ENCODE measurements at regions not wholly inside any gene's neighbourhood (a gene's known extent, or its start where the extent isn't known, plus 50 kb on each side); places are given as distances from the start of the nearest gene placed in this dataset.
A peak's percentile ranks its signal among the peaks of the same experiment; 100 is the strongest.
"Not testable (repeated sequence)": the region's sequence is repeated elsewhere in the genome, so short reads cannot be mapped to it uniquely, and the experiment has no call there.

- Histone ChIP-seq H3K4me1 (ENCODE audit: control insufficient read depth in 1 of 2, extremely low read depth in 1 of 2, insufficient read depth in 2 of 2, low read length in 2 of 2) (peaks cover 35 to 38% of the 10 kb centered on the region in 2 experiments), H3K4me3 (ENCODE audit: control insufficient read depth in 1 of 2, extremely low read depth in 1 of 2, low read length in 1 of 2) (peak overlapping the region in 1 of 2 donors; percentile 62)
- H3K4me1 Mint-ChIP-seq = peaks cover 44 to 53% (median 47%) of the 10 kb centered on the region in 3 donors
Measured at GRCh38 chr6:27809067-27809938, 102.9 kb downstream of the OR2B2 start.

GRCh38 chr6:27808242-27809066, 103.7 kb downstream of the OR2B2 start:
- Mint-ChIP-seq H3K4me3 (peak overlapping the region; percentile 93 to 94 (median 94)), H3K4me1 (peaks cover 42 to 47% (median 44%) of the 10 kb centered on the region in 3 donors), H3K27ac (peak overlapping the region; percentile 97 to 98)
- not testable (repeated sequence) for H3K27me3 ChIP-seq (replicated peaks in 1 of 2; ENCODE audit: control insufficient read depth in 2 of 2, extremely low read depth in 1 of 2, insufficient read depth in 2 of 2, low read length in 1 of 2); H3K36me3 Mint-ChIP-seq; H3K9me3 Mint-ChIP-seq; H3K27me3 Mint-ChIP-seq; H3K9me3 ChIP-seq; H3K36me3 ChIP-seq (ENCODE audit: control insufficient read depth in 2 of 2, extremely low read depth in 1 of 2, insufficient read depth in 1 of 2, low read length in 1 of 2)
- WGBS (ENCODE audit: insufficient coverage) = 0% methylated on average over 5 of the region's 43 CpGs
- peak overlapping the region; percentile 81 for H3K27ac ChIP-seq (ENCODE audit: low read length)
- CTCF ChIA-PET = interaction anchor here in 1 of 2 donors (0.8 to 7.3 kb wide), 13 partner anchors 12 to 87 kb away, joined by 4 to 81 read pairs (median 16); a partner anchor contains a TSS
- POLR2A ChIA-PET = interaction anchor here (0.6 to 7.2 kb wide), 29 partner anchors 10 to 1704 kb away, joined by 3 to 223 read pairs (median 13); a partner anchor contains a TSS
- peak overlapping the region; percentile 63 to 64 for H3K4me3 ChIP-seq (ENCODE audit: control insufficient read depth in 1 of 2, extremely low read depth in 1 of 2, low read length in 1 of 2)
- ATAC-seq (replicated peaks in 1 of 4) (peak; percentile 40 to 49 (median 43)), DNase-seq (peak in 1 of 35 experiments; percentile 36)
- peaks cover 27 to 35% of the 10 kb centered on the region in 2 experiments for H3K4me1 ChIP-seq (ENCODE audit: control insufficient read depth in 1 of 2, extremely low read depth in 1 of 2, insufficient read depth in 2 of 2, low read length in 2 of 2)

More at GRCh38 chr6:27809067-27809938, 102.9 kb downstream of the OR2B2 start:
- Histone ChIP-seq H3K9me3 (no peaks in the 10 kb centered on the region), H3K27ac (ENCODE audit: low read length) (peak overlapping the region; percentile 81), H3K27me3 (replicated peaks in 1 of 2; ENCODE audit: control insufficient read depth in 2 of 2, extremely low read depth in 1 of 2, insufficient read depth in 2 of 2, low read length in 1 of 2) (no peaks in the 10 kb centered on the region), H3K36me3 (ENCODE audit: control insufficient read depth in 2 of 2, extremely low read depth in 1 of 2, insufficient read depth in 1 of 2, low read length in 1 of 2) (no peaks in the 10 kb centered on the region)
- 0% methylated on average over 1 of the region's 7 CpGs for WGBS (ENCODE audit: insufficient coverage)
- POLR2A ChIA-PET = interaction anchor here (0.6 to 7.2 kb wide), 41 partner anchors 12 to 1784 kb away, joined by 3 to 223 read pairs (median 6); a partner anchor contains a TSS
- DNase-seq (no peak), ATAC-seq (replicated peaks in 1 of 4) (no peak)
- no peaks in the 10 kb centered on the region for H3K9me3 Mint-ChIP-seq
- CTCF ChIA-PET = interaction anchor here in 1 of 2 donors (0.8 to 7.3 kb wide), 18 partner anchors 11 to 1817 kb away, joined by 3 to 81 read pairs (median 4); a partner anchor contains a TSS
- H3K27ac Mint-ChIP-seq = peak overlapping the region; percentile 97 to 98
- H3K4me3 Mint-ChIP-seq = peak overlapping the region; percentile 93 to 94 (median 94)
- H3K36me3 Mint-ChIP-seq = no peaks in the 10 kb centered on the region
- H3K27me3 Mint-ChIP-seq = no peaks in the 10 kb centered on the region

- H3K4me3 ChIP-seq (ENCODE audit: control insufficient read depth in 1 of 2, extremely low read depth in 1 of 2, low read length in 1 of 2) = peak overlapping the region; percentile 63 to 64
- H3K4me3 Mint-ChIP-seq = peak overlapping the region; percentile 93 to 94 (median 94)
- peak; percentile 76 to 80 (median 80) for ATAC-seq (replicated peaks in 1 of 4)
- peaks cover 27 to 35% of the 10 kb centered on the region in 2 experiments for H3K4me1 ChIP-seq (ENCODE audit: control insufficient read depth in 1 of 2, extremely low read depth in 1 of 2, insufficient read depth in 2 of 2, low read length in 2 of 2)
- DNase-seq = peak; percentile 33 to 89 (median 68)
- H3K9me3 Mint-ChIP-seq; H3K27me3 ChIP-seq (replicated peaks in 1 of 2; ENCODE audit: control insufficient read depth in 2 of 2, extremely low read depth in 1 of 2, insufficient read depth in 2 of 2, low read length in 1 of 2); H3K36me3 ChIP-seq (ENCODE audit: control insufficient read depth in 2 of 2, extremely low read depth in 1 of 2, insufficient read depth in 1 of 2, low read length in 1 of 2); H3K9me3 ChIP-seq; H3K36me3 Mint-ChIP-seq; H3K27me3 Mint-ChIP-seq: not testable (repeated sequence)
- H3K27ac Mint-ChIP-seq = peak overlapping the region; percentile 97 to 98
- under 1% methylated on average over 32 of the region's 43 CpGs for WGBS (ENCODE audit: insufficient coverage)
- ChIA-PET POLR2A (interaction anchor here (0.6 to 7.2 kb wide), 27 partner anchors 12 to 1703 kb away, joined by 3 to 223 read pairs (median 6); a partner anchor contains a TSS), CTCF (interaction anchor here (0.5 to 7.3 kb wide), 18 partner anchors 9 to 1610 kb away, joined by 3 to 81 read pairs (median 6); a partner anchor contains a TSS)
- H3K27ac ChIP-seq (ENCODE audit: low read length) = peak overlapping the region; percentile 89
- H3K4me1 Mint-ChIP-seq = peaks cover 40 to 44% (median 44%) of the 10 kb centered on the region in 3 donors
Measured at GRCh38 chr6:27807441-27808241, 104.6 kb downstream of the OR2B2 start.

DNA sequence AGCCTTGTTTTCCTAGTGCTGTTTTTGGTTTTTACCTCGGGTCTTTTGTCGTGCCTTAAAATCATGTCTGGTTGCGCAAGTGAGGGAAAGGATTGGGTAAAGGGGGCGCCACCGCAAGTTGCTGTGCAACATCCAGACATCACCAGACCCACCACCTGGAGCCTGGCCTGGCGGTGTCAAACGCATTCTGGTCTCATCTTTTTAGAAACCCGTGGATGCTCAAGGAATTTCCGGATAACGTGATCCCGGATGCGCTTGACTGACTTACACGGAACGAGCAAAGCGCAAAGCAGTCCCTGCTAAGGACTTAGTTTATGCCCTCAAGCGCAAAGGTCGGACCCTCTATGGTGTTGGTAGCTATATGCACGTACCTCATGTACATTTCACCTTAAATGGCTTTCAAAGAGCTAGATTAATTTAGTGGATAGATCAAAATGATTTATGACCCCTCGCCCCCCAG, 105.2 kb downstream of the OR2B2 start:
- WGBS (ENCODE audit: insufficient coverage) = 2% methylated on average over 8 of the region's 19 CpGs
- H3K36me3 Mint-ChIP-seq = no peaks in the 10 kb centered on the region
- peaks cover 0 to 2% of the 10 kb centered on the region in 2 experiments for H3K27me3 ChIP-seq (replicated peaks in 1 of 2; ENCODE audit: control insufficient read depth in 2 of 2, extremely low read depth in 1 of 2, insufficient read depth in 2 of 2, low read length in 1 of 2)
- peak overlapping the region; percentile 89 for H3K27ac ChIP-seq (ENCODE audit: low read length)
- ATAC-seq (replicated peaks in 1 of 4) (no peak), DNase-seq (peak in 5 of 35 experiments; percentile 10 to 60 (median 17))
- H3K4me1 Mint-ChIP-seq = peaks cover 40 to 44% (median 44%) of the 10 kb centered on the region in 3 donors
- ChIA-PET CTCF (interaction anchor here (0.5 to 7.3 kb wide), 14 partner anchors 9 to 675 kb away, joined by 3 to 81 read pairs (median 6); a partner anchor contains a TSS), POLR2A (interaction anchor here (0.5 to 7.2 kb wide), 22 partner anchors 11 to 1702 kb away, joined by 3 to 223 read pairs (median 6); a partner anchor contains a TSS)
- peak overlapping the region; percentile 93 to 94 (median 94) for H3K4me3 Mint-ChIP-seq
- H3K4me1 ChIP-seq (ENCODE audit: control insufficient read depth in 1 of 2, extremely low read depth in 1 of 2, insufficient read depth in 2 of 2, low read length in 2 of 2) = peaks cover 27 to 35% of the 10 kb centered on the region in 2 experiments
- H3K36me3 ChIP-seq (ENCODE audit: control insufficient read depth in 2 of 2, extremely low read depth in 1 of 2, insufficient read depth in 1 of 2, low read length in 1 of 2) = no peaks in the 10 kb centered on the region
- peak overlapping the region; percentile 97 to 98 for H3K27ac Mint-ChIP-seq
- peak overlapping the region; percentile 63 to 64 for H3K4me3 ChIP-seq (ENCODE audit: control insufficient read depth in 1 of 2, extremely low read depth in 1 of 2, low read length in 1 of 2)
- H3K9me3 ChIP-seq = no peaks in the 10 kb centered on the region
- no peaks in the 10 kb centered on the region for H3K27me3 Mint-ChIP-seq
- no peaks in the 10 kb centered on the region for H3K9me3 Mint-ChIP-seq

GRCh38 chr6:27805347-27805746, 106.8 kb downstream of the OR2B2 start:
- ATAC-seq (replicated peaks in 1 of 4) (no peak), DNase-seq (no peak)
- H3K27me3 Mint-ChIP-seq = no peaks in the 10 kb centered on the region
- H3K4me3 ChIP-seq (ENCODE audit: control insufficient read depth in 1 of 2, extremely low read depth in 1 of 2, low read length in 1 of 2) = no peak overlapping the region
- 100% methylated on average over 1 of the region's 2 CpGs for WGBS (ENCODE audit: insufficient coverage)
- peaks cover 18 to 21% of the 10 kb centered on the region in 2 experiments for H3K4me1 ChIP-seq (ENCODE audit: control insufficient read depth in 1 of 2, extremely low read depth in 1 of 2, insufficient read depth in 2 of 2, low read length in 2 of 2)
- ChIA-PET CTCF (interaction anchor here in 1 of 2 donors (0.7 kb wide), 1 partner anchor 29 kb away, joined by 3 read pairs; no protein-coding TSS in a partner anchor), POLR2A (interaction anchor here in 1 of 2 donors (7.2 kb wide), 1 partner anchor 32 kb away, joined by 192 read pairs; a partner anchor contains a TSS)
- H3K9me3 ChIP-seq = no peaks in the 10 kb centered on the region
- no peak overlapping the region for H3K27ac Mint-ChIP-seq
- H3K4me1 Mint-ChIP-seq = peaks cover 27 to 31% (median 30%) of the 10 kb centered on the region in 3 donors
- no peaks in the 10 kb centered on the region for H3K9me3 Mint-ChIP-seq
- no peak overlapping the region for H3K27ac ChIP-seq (ENCODE audit: low read length)
- H3K36me3 Mint-ChIP-seq = no peaks in the 10 kb centered on the region
- H3K27me3 ChIP-seq (replicated peaks in 1 of 2; ENCODE audit: control insufficient read depth in 2 of 2, extremely low read depth in 1 of 2, insufficient read depth in 2 of 2, low read length in 1 of 2) = peaks cover 0 to 2% of the 10 kb centered on the region in 2 experiments
- no peak overlapping the region for H3K4me3 Mint-ChIP-seq
- H3K36me3 ChIP-seq (ENCODE audit: control insufficient read depth in 2 of 2, extremely low read depth in 1 of 2, insufficient read depth in 1 of 2, low read length in 1 of 2) = no peaks in the 10 kb centered on the region
